H9 (cell line): ENCODE measurements at regions not wholly inside any gene's neighbourhood (a gene's known extent, or its start where the extent isn't known, plus 50 kb on each side); places are given as distances from the start of the nearest gene placed in this dataset.

Experiments
- DNase-seq: peaks from one replicate; pipeline ENCODE4 v3.0.0-alpha.2; 2017
- H2AFZ ChIP-seq: one replicate; pipeline ENCODE4 v1.6.1; 2013; ENCODE audit warnings: mild to moderate bottlenecking, low read length, control low read depth, moderate library complexity
- H2AK5ac ChIP-seq: 2 replicates; pipeline ENCODE4 v1.6.1; 2013; ENCODE audit warnings: low read length, control low read depth, mixed read lengths; ENCODE audit not compliant: insufficient read length
- H2BK120ac ChIP-seq: one replicate; pipeline ENCODE4 v1.6.1; 2013; ENCODE audit warnings: low read depth, mild to moderate bottlenecking, low read length, control low read depth, inconsistent platforms; ENCODE audit not compliant: poor library complexity, severe bottlenecking
- H2BK12ac ChIP-seq: 2 replicates; pipeline ENCODE4 v1.6.1; 2013; ENCODE audit warnings: low read length, control low read depth, mixed read lengths, low read depth; ENCODE audit not compliant: insufficient read length
- H2BK15ac ChIP-seq: 2 replicates; pipeline ENCODE4 v1.6.1; 2013; ENCODE audit warnings: low read depth, low read length, control low read depth
- H2BK20ac ChIP-seq: one replicate; pipeline ENCODE4 v1.6.1; 2013; ENCODE audit warnings: low read depth, mild to moderate bottlenecking, low read length, control low read depth, inconsistent platforms; ENCODE audit not compliant: poor library complexity, severe bottlenecking
- H2BK5ac ChIP-seq: 2 replicates; pipeline ENCODE4 v1.6.1; 2013; ENCODE audit warnings: low read length, control low read depth, mixed read lengths; ENCODE audit not compliant: insufficient read length
- H3K14ac ChIP-seq: 2 replicates; pipeline ENCODE4 v1.6.1; 2013; ENCODE audit warnings: low read length, control low read depth; ENCODE audit not compliant: insufficient read depth
- H3K18ac ChIP-seq: 2 replicates; pipeline ENCODE4 v1.6.1; 2013; ENCODE audit warnings: low read depth, mild to moderate bottlenecking, mixed read lengths, low read length, control low read depth; ENCODE audit not compliant: insufficient read length
- H3K23ac ChIP-seq: 2 replicates; pipeline ENCODE4 v1.6.1; 2013; ENCODE audit warnings: low read length, control low read depth, mixed read lengths, low read depth; ENCODE audit not compliant: insufficient read length
- H3K23me2 ChIP-seq: 2 replicates; pipeline ENCODE4 v1.6.1; 2013; ENCODE audit warnings: low read depth, mild to moderate bottlenecking, mixed read lengths, low read length, control low read depth; ENCODE audit not compliant: insufficient read length, poor library complexity, severe bottlenecking
- H3K27ac ChIP-seq: 2 replicates; pipeline ENCODE4 v1.5.1; 2013; ENCODE audit warnings: low read length, control low read depth, mixed read lengths, low read depth; ENCODE audit not compliant: insufficient read length
- H3K27me3 ChIP-seq: 2 replicates; pipeline ENCODE4 v1.6.1; 2013; ENCODE audit warnings: low read length, control low read depth, inconsistent platforms; ENCODE audit not compliant: insufficient read depth
- H3K4ac ChIP-seq: 2 replicates; pipeline ENCODE4 v1.6.1; 2013; ENCODE audit warnings: low read depth, mild to moderate bottlenecking, control low read depth, inconsistent platforms, low read length, moderate library complexity
- H3K4me1 ChIP-seq: 2 replicates; pipeline ENCODE4 v1.6.1; 2013; ENCODE audit warnings: low read length, control low read depth, inconsistent platforms; ENCODE audit not compliant: insufficient read depth
- H3K4me2 ChIP-seq: 2 replicates; pipeline ENCODE4 v1.6.1; 2013; ENCODE audit warnings: low read length, control low read depth, mixed read lengths; ENCODE audit not compliant: insufficient read length, insufficient read depth
- H3K56ac ChIP-seq: 2 replicates; pipeline ENCODE4 v1.6.1; 2013; ENCODE audit warnings: low read depth, mild to moderate bottlenecking, mixed read lengths, low read length, control low read depth; ENCODE audit not compliant: insufficient read length
- H3K79me1 ChIP-seq: 2 replicates; pipeline ENCODE4 v1.6.1; 2013; ENCODE audit warnings: low read depth, mild to moderate bottlenecking, moderate library complexity, low read length, control low read depth, inconsistent platforms; ENCODE audit not compliant: insufficient read depth, poor library complexity, severe bottlenecking
- H3K79me2 ChIP-seq: 2 replicates; pipeline ENCODE4 v1.6.1; 2013; ENCODE audit warnings: low read length, control low read depth, inconsistent platforms; ENCODE audit not compliant: insufficient read depth
- H3K9ac ChIP-seq: 2 replicates; pipeline ENCODE4 v1.6.1; 2013; ENCODE audit warnings: low read length, control low read depth, mixed read lengths; ENCODE audit not compliant: insufficient read length; ENCODE audit errors: extremely low read depth
- H3K9me3 ChIP-seq: one replicate; pipeline ENCODE4 v1.6.1; 2013; ENCODE audit warnings: low read depth, low read length, inconsistent platforms; ENCODE audit not compliant: control insufficient read depth
- H3T11ph ChIP-seq: one replicate; pipeline ENCODE4 v1.6.1; 2013; ENCODE audit warnings: mild to moderate bottlenecking, low read length, control low read depth, inconsistent platforms
- H4K20me1 ChIP-seq: one replicate; pipeline ENCODE4 v1.6.1; 2013; ENCODE audit not compliant: control insufficient read depth, insufficient read length, insufficient read depth
- H4K5ac ChIP-seq: 2 replicates; pipeline ENCODE4 v1.6.1; 2013; ENCODE audit warnings: low read depth, mild to moderate bottlenecking, mixed read lengths, low read length, control low read depth; ENCODE audit not compliant: insufficient read length
- H4K8ac ChIP-seq: replicated peaks from 2 replicates; pipeline ENCODE4 v1.6.1; 2013; ENCODE audit warnings: low read length, control low read depth, mixed read lengths, low read depth; ENCODE audit not compliant: insufficient read length
- H4K91ac ChIP-seq: 2 replicates; pipeline ENCODE4 v1.6.1; 2013; ENCODE audit warnings: low read depth, mild to moderate bottlenecking, moderate library complexity, mixed read lengths, low read length, control low read depth; ENCODE audit not compliant: insufficient read length
- H3K27ac Mint-ChIP-seq, 3 experiments: 2 replicates in 2 of 3; 3 replicates in 1 of 3; pipeline ENCODE4 v1.8.0; 2020 to 2021; ENCODE audit warnings: mixed read lengths in 3 of 3, mild to moderate bottlenecking in 1 of 3, moderate library complexity in 1 of 3
- H3K27me3 Mint-ChIP-seq: 2 replicates; pipeline ENCODE4 v1.8.0; 2021; ENCODE audit warnings: low read depth, mild to moderate bottlenecking, moderate library complexity, mixed read lengths
- H3K36me3 Mint-ChIP-seq, 3 experiments: 2 replicates in 2 of 3; 3 replicates in 1 of 3; pipeline ENCODE4 v1.8.0; 2020 to 2021; ENCODE audit warnings: low read depth in 3 of 3, mixed read lengths in 3 of 3; ENCODE audit not compliant: insufficient read depth in 1 of 3
- H3K4me1 Mint-ChIP-seq, 2 experiments: 2 replicates each; pipeline ENCODE4 v1.8.0; 2020; ENCODE audit warnings: mixed read lengths in 2 of 2
- H3K4me3 Mint-ChIP-seq, 2 experiments: 2 replicates in 1 of 2; 3 replicates in 1 of 2; pipeline ENCODE4 v1.8.0; 2020 to 2021; ENCODE audit warnings: mild to moderate bottlenecking in 2 of 2, mixed read lengths in 2 of 2, moderate library complexity in 1 of 2
- H3K9me3 Mint-ChIP-seq, 2 experiments: 2 replicates in 1 of 2; 3 replicates in 1 of 2; pipeline ENCODE4 v1.8.0; 2020; ENCODE audit warnings: mild to moderate bottlenecking in 2 of 2, mixed read lengths in 2 of 2, moderate library complexity in 1 of 2
- WGBS: extraction: QIAGEN DNeasy Blood & Tissue Kit; methylation state at CpG from one replicate; pipeline ENCODE4 v1.1.7; 2013; ENCODE audit warnings: missing lambda C conversion rate, low lambda C conversion rate, mixed read lengths; ENCODE audit not compliant: insufficient read length; ENCODE audit errors: extremely low coverage; 5-methylcytosine and 5-hydroxymethylcytosine counted together
- TF ChIP-seq, protein P1 (sequence below): fragments of 200-600 bp; sonication (generic); conservative IDR thresholded peaks from 3 replicates; pipeline ENCODE4 v1.8.0; 2021; ENCODE audit warnings: antibody characterized with exemption, mild to moderate bottlenecking

- Histone ChIP-seq H3K27ac (no peak overlapping the region), H3T11ph (no peak overlapping the region), H3K23me2 (no peaks in the 10 kb centered on the region), H3K4me2 (no peak overlapping the region), H2BK15ac (no peak overlapping the region), H2BK5ac (no peak overlapping the region), H3K18ac (no peak overlapping the region), H3K14ac (no peak overlapping the region), H4K20me1 (no peaks in the 10 kb centered on the region), H2BK20ac (no peak overlapping the region), H3K27me3 (no peaks in the 10 kb centered on the region), H3K9ac (no peak overlapping the region), H2BK12ac (no peak overlapping the region), H2AK5ac (no peak overlapping the region), H3K4me1 (no peaks in the 10 kb centered on the region), H4K91ac (no peak overlapping the region), H3K9me3 (no peaks in the 10 kb centered on the region), H2BK120ac (no peak overlapping the region), H3K4ac (no peak overlapping the region), H4K8ac (no peak overlapping the region), H2AFZ (no peak overlapping the region), H3K79me2 (no peaks in the 10 kb centered on the region), H3K56ac (no peak overlapping the region), H4K5ac (no peak overlapping the region), H3K79me1 (no peaks in the 10 kb centered on the region), H3K23ac (no peak overlapping the region)
- no peaks in the 10 kb centered on the region for H3K27me3 Mint-ChIP-seq
- DNase-seq, result no peak
- no CpG with 5 or more reads among the region's 3 CpGs for WGBS
- peaks cover 9 to 12% of the 10 kb centered on the region in 2 experiments; a peak in 4 of 5 replicates for H3K9me3 Mint-ChIP-seq
- TF ChIP-seq, protein P1, sequence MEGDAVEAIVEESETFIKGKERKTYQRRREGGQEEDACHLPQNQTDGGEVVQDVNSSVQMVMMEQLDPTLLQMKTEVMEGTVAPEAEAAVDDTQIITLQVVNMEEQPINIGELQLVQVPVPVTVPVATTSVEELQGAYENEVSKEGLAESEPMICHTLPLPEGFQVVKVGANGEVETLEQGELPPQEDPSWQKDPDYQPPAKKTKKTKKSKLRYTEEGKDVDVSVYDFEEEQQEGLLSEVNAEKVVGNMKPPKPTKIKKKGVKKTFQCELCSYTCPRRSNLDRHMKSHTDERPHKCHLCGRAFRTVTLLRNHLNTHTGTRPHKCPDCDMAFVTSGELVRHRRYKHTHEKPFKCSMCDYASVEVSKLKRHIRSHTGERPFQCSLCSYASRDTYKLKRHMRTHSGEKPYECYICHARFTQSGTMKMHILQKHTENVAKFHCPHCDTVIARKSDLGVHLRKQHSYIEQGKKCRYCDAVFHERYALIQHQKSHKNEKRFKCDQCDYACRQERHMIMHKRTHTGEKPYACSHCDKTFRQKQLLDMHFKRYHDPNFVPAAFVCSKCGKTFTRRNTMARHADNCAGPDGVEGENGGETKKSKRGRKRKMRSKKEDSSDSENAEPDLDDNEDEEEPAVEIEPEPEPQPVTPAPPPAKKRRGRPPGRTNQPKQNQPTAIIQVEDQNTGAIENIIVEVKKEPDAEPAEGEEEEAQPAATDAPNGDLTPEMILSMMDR, result no peak
- no peaks in the 10 kb centered on the region for H3K4me1 Mint-ChIP-seq
- no peak overlapping the region for H3K27ac Mint-ChIP-seq
- peaks cover 0 to 4% (median 0%) of the 10 kb centered on the region in 3 experiments; a peak in 3 of 7 replicates for H3K36me3 Mint-ChIP-seq
- no peak overlapping the region for H3K4me3 Mint-ChIP-seq
Measured at GRCh38 chr12:82593143-82593542, 93.6 kb upstream of the TMTC2 start.
